ENCODE measurements at regions not wholly inside any gene's neighbourhood (a gene's known extent, or its start where the extent isn't known, plus 50 kb on each side); places are given as distances from the start of the nearest gene placed in this dataset.
"Not testable (repeated sequence)": the region's sequence is repeated elsewhere in the genome, so short reads cannot be mapped to it uniquely, and the experiment has no call there.

DNA sequence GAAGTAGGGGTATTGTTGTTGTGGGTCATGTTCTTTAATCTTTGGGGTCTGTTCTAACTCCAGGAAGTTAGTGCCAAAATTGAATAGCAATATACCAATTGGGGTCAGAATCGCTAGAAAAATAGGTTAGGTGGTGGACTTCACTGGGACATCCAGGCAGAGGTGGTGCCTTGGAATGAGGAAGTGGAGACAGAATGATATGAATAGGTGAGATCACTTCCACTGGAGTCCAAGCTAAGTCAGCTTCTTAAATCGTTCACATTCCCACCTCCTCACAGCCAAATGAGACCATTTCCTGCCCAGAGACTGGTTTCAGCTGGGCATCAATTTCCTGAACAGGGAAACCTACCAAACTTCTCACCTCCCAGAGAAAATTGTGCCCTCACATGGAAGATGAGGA lies 137.8 kb upstream of the RAB4A start:
- Histone ChIP-seq H3K4me1 (ENCODE audit: control extremely low read depth in 1 of 4, control insufficient read depth in 4 of 4, insufficient read depth in 4 of 4, low read length in 3 of 4) (peaks cover 7 to 28% (median 26%) of the 10 kb centered on the region in 4 experiments), H3K4me3 (ENCODE audit: control insufficient read depth in 1 of 7, extremely low read depth in 1 of 7, insufficient read depth in 4 of 7, low read depth in 2 of 7, low read length in 6 of 7) (no peak overlapping the region), H3K27me3 (replicated peaks in 2 of 5; ENCODE audit: control insufficient read depth in 4 of 5, insufficient read depth in 5 of 5, low read length in 4 of 5) (no peaks in the 10 kb centered on the region), H3K36me3 (ENCODE audit: control insufficient read depth in 4 of 4, insufficient read depth in 4 of 4, low read length in 3 of 4) (no peaks in the 10 kb centered on the region), H3K9me3 (ENCODE audit: control extremely low read depth in 1 of 5, control insufficient read depth in 4 of 5, insufficient read depth in 2 of 5, low read depth in 1 of 5, low read length in 4 of 5) (peaks cover 0 to 14% (median 7%) of the 10 kb centered on the region in 5 experiments), H3K27ac (ENCODE audit: insufficient read depth in 1 of 2, low read depth in 1 of 2, low read length in 2 of 2, poor library complexity in 1 of 2, severe bottlenecking in 2 of 2) (no peak overlapping the region)
- CTCF ChIA-PET: no interaction called here
- no peak for DNase-seq
- POLR2A ChIA-PET: no interaction called here
- no CpG with 5 or more reads among the region's 2 CpGs for WGBS (ENCODE audit: insufficient coverage)

GRCh38 chr1:229133811-229134210 lies 137.1 kb upstream of the RAB4A start:
- 100% methylated on average over 1 of the region's 1 CpG for WGBS (ENCODE audit: insufficient coverage)
- ChIA-PET POLR2A (no interaction called here), CTCF (no interaction called here)
- Histone ChIP-seq H3K36me3 (ENCODE audit: control insufficient read depth in 4 of 4, insufficient read depth in 4 of 4, low read length in 3 of 4) (no peaks in the 10 kb centered on the region), H3K27ac (ENCODE audit: insufficient read depth in 1 of 2, low read depth in 1 of 2, low read length in 2 of 2, poor library complexity in 1 of 2, severe bottlenecking in 2 of 2) (no peak overlapping the region), H3K27me3 (replicated peaks in 2 of 5; ENCODE audit: control insufficient read depth in 4 of 5, insufficient read depth in 5 of 5, low read length in 4 of 5) (no peaks in the 10 kb centered on the region), H3K4me1 (ENCODE audit: control extremely low read depth in 1 of 4, control insufficient read depth in 4 of 4, insufficient read depth in 4 of 4, low read length in 3 of 4) (peaks cover 7 to 28% (median 26%) of the 10 kb centered on the region in 4 experiments), H3K9me3 (ENCODE audit: control extremely low read depth in 1 of 5, control insufficient read depth in 4 of 5, insufficient read depth in 2 of 5, low read depth in 1 of 5, low read length in 4 of 5) (peaks cover 0 to 14% (median 7%) of the 10 kb centered on the region in 5 experiments), H3K4me3 (ENCODE audit: control insufficient read depth in 1 of 7, extremely low read depth in 1 of 7, insufficient read depth in 4 of 7, low read depth in 2 of 7, low read length in 6 of 7) (no peak overlapping the region)
- DNase-seq: peak in 1 of 3 donors; percentile 10

GRCh38 chr1:229134381-229135217 lies 136.3 kb upstream of the RAB4A start:
- H3K4me3 ChIP-seq (ENCODE audit: control insufficient read depth in 1 of 7, extremely low read depth in 1 of 7, insufficient read depth in 4 of 7, low read depth in 2 of 7, low read length in 6 of 7); CTCF ChIA-PET; H3K27ac ChIP-seq (ENCODE audit: insufficient read depth in 1 of 2, low read depth in 1 of 2, low read length in 2 of 2, poor library complexity in 1 of 2, severe bottlenecking in 2 of 2); H3K27me3 ChIP-seq (replicated peaks in 2 of 5; ENCODE audit: control insufficient read depth in 4 of 5, insufficient read depth in 5 of 5, low read length in 4 of 5); DNase-seq; H3K36me3 ChIP-seq (ENCODE audit: control insufficient read depth in 4 of 4, insufficient read depth in 4 of 4, low read length in 3 of 4): not testable (repeated sequence)
- POLR2A ChIA-PET: interaction anchor here (0.5 kb wide), 1 partner anchor 191 kb away, joined by 3 read pairs; no protein-coding TSS in a partner anchor
- Histone ChIP-seq H3K4me1 (ENCODE audit: control extremely low read depth in 1 of 4, control insufficient read depth in 4 of 4, insufficient read depth in 4 of 4, low read length in 3 of 4) (peaks cover 7 to 22% (median 20%) of the 10 kb centered on the region in 4 experiments), H3K9me3 (ENCODE audit: control extremely low read depth in 1 of 5, control insufficient read depth in 4 of 5, insufficient read depth in 2 of 5, low read depth in 1 of 5, low read length in 4 of 5) (peaks cover 0 to 14% (median 7%) of the 10 kb centered on the region in 5 experiments)

DNA sequence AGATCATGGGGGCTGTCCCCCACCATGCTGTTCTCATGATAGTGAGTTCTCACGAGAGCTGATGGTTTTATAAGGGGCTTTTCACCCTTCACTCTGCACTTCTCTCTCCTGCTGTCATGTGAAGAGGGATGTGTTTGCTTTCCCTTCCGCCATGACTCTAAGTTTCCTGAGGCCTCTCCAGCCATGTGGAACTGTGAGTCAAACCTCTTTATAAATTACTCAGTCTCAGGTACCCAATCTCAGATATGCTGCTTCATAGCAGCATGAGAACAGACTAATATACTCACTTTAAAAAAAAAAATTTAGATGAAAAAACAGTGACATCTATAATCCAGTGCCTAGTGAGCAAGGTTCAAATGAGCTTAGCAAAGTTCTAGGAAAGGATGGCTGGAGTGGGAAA lies 135.1 kb upstream of the RAB4A start:
- no peaks in the 10 kb centered on the region for H3K36me3 ChIP-seq (ENCODE audit: control insufficient read depth in 4 of 4, insufficient read depth in 4 of 4, low read length in 3 of 4)
- 67% methylated on average over 1 of the region's 2 CpGs for WGBS (ENCODE audit: insufficient coverage)
- no peak overlapping the region for H3K27ac ChIP-seq (ENCODE audit: insufficient read depth in 1 of 2, low read depth in 1 of 2, low read length in 2 of 2, poor library complexity in 1 of 2, severe bottlenecking in 2 of 2)
- DNase-seq: no peak
- peaks cover 0 to 10% (median 9%) of the 10 kb centered on the region in 4 experiments for H3K4me1 ChIP-seq (ENCODE audit: control extremely low read depth in 1 of 4, control insufficient read depth in 4 of 4, insufficient read depth in 4 of 4, low read length in 3 of 4)
- H3K9me3 ChIP-seq (ENCODE audit: control extremely low read depth in 1 of 5, control insufficient read depth in 4 of 5, insufficient read depth in 2 of 5, low read depth in 1 of 5, low read length in 4 of 5): peaks cover 0 to 14% (median 7%) of the 10 kb centered on the region in 5 experiments
- H3K4me3 ChIP-seq (ENCODE audit: control insufficient read depth in 1 of 7, extremely low read depth in 1 of 7, insufficient read depth in 4 of 7, low read depth in 2 of 7, low read length in 6 of 7): no peak overlapping the region
- POLR2A ChIA-PET: no interaction called here
- no peaks in the 10 kb centered on the region for H3K27me3 ChIP-seq (replicated peaks in 2 of 5; ENCODE audit: control insufficient read depth in 4 of 5, insufficient read depth in 5 of 5, low read length in 4 of 5)
- CTCF ChIA-PET: interaction anchor here (0.8 kb wide), 1 partner anchor 12 kb away, joined by 3 read pairs; no protein-coding TSS in a partner anchor

GRCh38 chr1:229136822-229137221 lies 134.1 kb upstream of the RAB4A start:
- Histone ChIP-seq H3K9me3 (ENCODE audit: control extremely low read depth in 1 of 5, control insufficient read depth in 4 of 5, insufficient read depth in 2 of 5, low read depth in 1 of 5, low read length in 4 of 5) (peaks cover 0 to 14% (median 7%) of the 10 kb centered on the region in 5 experiments), H3K27ac (ENCODE audit: insufficient read depth in 1 of 2, low read depth in 1 of 2, low read length in 2 of 2, poor library complexity in 1 of 2, severe bottlenecking in 2 of 2) (no peak overlapping the region), H3K36me3 (ENCODE audit: control insufficient read depth in 4 of 4, insufficient read depth in 4 of 4, low read length in 3 of 4) (no peaks in the 10 kb centered on the region), H3K4me3 (ENCODE audit: control insufficient read depth in 1 of 7, extremely low read depth in 1 of 7, insufficient read depth in 4 of 7, low read depth in 2 of 7, low read length in 6 of 7) (no peak overlapping the region), H3K4me1 (ENCODE audit: control extremely low read depth in 1 of 4, control insufficient read depth in 4 of 4, insufficient read depth in 4 of 4, low read length in 3 of 4) (peaks cover 0 to 7% (median 6%) of the 10 kb centered on the region in 4 experiments), H3K27me3 (replicated peaks in 2 of 5; ENCODE audit: control insufficient read depth in 4 of 5, insufficient read depth in 5 of 5, low read length in 4 of 5) (no peaks in the 10 kb centered on the region)
- peak in 2 of 3 donors; percentile 58 to 71 for DNase-seq
- CTCF ChIA-PET: interaction anchor here (1.1 to 1.3 kb wide), 3 partner anchors 9 to 23 kb away, joined by 4 to 5 read pairs (median 4); no protein-coding TSS in a partner anchor
- POLR2A ChIA-PET: no interaction called here
- 15% methylated on average over 3 of the region's 3 CpGs for WGBS (ENCODE audit: insufficient coverage)

- no peaks in the 10 kb centered on the region for H3K27me3 ChIP-seq (replicated peaks in 2 of 5; ENCODE audit: control insufficient read depth in 4 of 5, insufficient read depth in 5 of 5, low read length in 4 of 5)
- no peak overlapping the region for H3K4me3 ChIP-seq (ENCODE audit: control insufficient read depth in 1 of 7, extremely low read depth in 1 of 7, insufficient read depth in 4 of 7, low read depth in 2 of 7, low read length in 6 of 7)
- ChIA-PET POLR2A (no interaction called here), CTCF (interaction anchor here (1.1 to 1.3 kb wide), 4 partner anchors 9 to 23 kb away, joined by 3 to 5 read pairs (median 4); no protein-coding TSS in a partner anchor)
- peaks cover 0 to 14% (median 7%) of the 10 kb centered on the region in 5 experiments for H3K9me3 ChIP-seq (ENCODE audit: control extremely low read depth in 1 of 5, control insufficient read depth in 4 of 5, insufficient read depth in 2 of 5, low read depth in 1 of 5, low read length in 4 of 5)
- H3K4me1 ChIP-seq (ENCODE audit: control extremely low read depth in 1 of 4, control insufficient read depth in 4 of 4, insufficient read depth in 4 of 4, low read length in 3 of 4): peaks cover 0 to 7% (median 6%) of the 10 kb centered on the region in 4 experiments
- H3K27ac ChIP-seq (ENCODE audit: insufficient read depth in 1 of 2, low read depth in 1 of 2, low read length in 2 of 2, poor library complexity in 1 of 2, severe bottlenecking in 2 of 2): no peak overlapping the region
- no peaks in the 10 kb centered on the region for H3K36me3 ChIP-seq (ENCODE audit: control insufficient read depth in 4 of 4, insufficient read depth in 4 of 4, low read length in 3 of 4)
- DNase-seq: no peak
These were observed 133.6 kb upstream of the RAB4A start for GRCh38 chr1:229137271-229137670.

- CTCF ChIA-PET: interaction anchor here (1.1 to 1.2 kb wide), 3 partner anchors 8 to 10 kb away, joined by 3 to 4 read pairs (median 4); no protein-coding TSS in a partner anchor
- POLR2A ChIA-PET: no interaction called here
- no peak for DNase-seq
- H3K27me3 ChIP-seq (replicated peaks in 2 of 5; ENCODE audit: control insufficient read depth in 4 of 5, insufficient read depth in 5 of 5, low read length in 4 of 5): no peaks in the 10 kb centered on the region
- H3K9me3 ChIP-seq (ENCODE audit: control extremely low read depth in 1 of 5, control insufficient read depth in 4 of 5, insufficient read depth in 2 of 5, low read depth in 1 of 5, low read length in 4 of 5): peaks cover 0 to 14% (median 7%) of the 10 kb centered on the region in 5 experiments
- H3K4me1 ChIP-seq (ENCODE audit: control extremely low read depth in 1 of 4, control insufficient read depth in 4 of 4, insufficient read depth in 4 of 4, low read length in 3 of 4): peaks cover 0 to 7% (median 6%) of the 10 kb centered on the region in 4 experiments
- no peak overlapping the region for H3K4me3 ChIP-seq (ENCODE audit: control insufficient read depth in 1 of 7, extremely low read depth in 1 of 7, insufficient read depth in 4 of 7, low read depth in 2 of 7, low read length in 6 of 7)
- no peaks in the 10 kb centered on the region for H3K36me3 ChIP-seq (ENCODE audit: control insufficient read depth in 4 of 4, insufficient read depth in 4 of 4, low read length in 3 of 4)
- H3K27ac ChIP-seq (ENCODE audit: insufficient read depth in 1 of 2, low read depth in 1 of 2, low read length in 2 of 2, poor library complexity in 1 of 2, severe bottlenecking in 2 of 2): no peak overlapping the region
- WGBS (ENCODE audit: insufficient coverage): 100% methylated on average over 3 of the region's 3 CpGs
These were observed 132.9 kb upstream of the RAB4A start for GRCh38 chr1:229138058-229138457.
